KOPT-K1 (cell line): ENCODE measurements at regions not wholly inside any gene's neighbourhood (a gene's known extent, or its start where the extent isn't known, plus 50 kb on each side); places are given as distances from the start of the nearest gene placed in this dataset.
"Not testable (repeated sequence)": the region's sequence is repeated elsewhere in the genome, so short reads cannot be mapped to it uniquely, and the experiment has no call there.

ENCODE experiments used
- H3K27ac ChIP-seq: fragments of 200-600 bp; sonication (generic); 2 replicates; pipeline ENCODE4 v1.5.1; 2016; ENCODE audit warnings: antibody characterized with exemption, mild to moderate bottlenecking, low read depth, low read length; ENCODE audit not compliant: poor library complexity, severe bottlenecking
- H3K36me3 ChIP-seq: fragments of 200-600 bp; sonication (generic); 2 replicates; pipeline ENCODE4 v1.5.1; 2017; ENCODE audit warnings: antibody characterized with exemption, mild to moderate bottlenecking, low read length, moderate library complexity; ENCODE audit not compliant: insufficient read depth
- H3K9me3 ChIP-seq: fragments of 200-600 bp; sonication (generic); 2 replicates; pipeline ENCODE4 v1.5.1; 2017; ENCODE audit warnings: antibody characterized with exemption, low read length, mild to moderate bottlenecking; ENCODE audit not compliant: insufficient read depth, poor library complexity, severe bottlenecking

DNA sequence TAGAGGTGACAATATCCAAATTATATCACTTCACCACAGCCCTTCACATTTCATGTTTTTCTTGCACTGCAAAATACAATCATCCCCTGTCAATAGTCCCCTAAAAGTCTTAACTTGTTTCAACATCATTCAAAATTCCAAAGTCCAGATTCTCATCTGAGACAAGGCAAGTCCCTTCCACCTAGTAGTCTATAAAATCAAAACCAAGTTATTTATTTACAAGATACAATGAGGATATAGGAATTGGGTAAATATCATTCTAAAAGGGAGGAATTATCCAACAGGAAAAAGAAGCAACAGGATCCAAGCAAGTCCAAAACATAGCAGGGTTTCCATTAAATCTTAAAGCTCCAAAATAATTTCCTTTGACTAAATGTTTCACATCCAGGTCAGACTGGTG lies 1076.1 kb upstream of the TMEFF2 start:
- H3K27ac ChIP-seq = no peak overlapping the region
- H3K9me3 ChIP-seq = no peaks in the 10 kb centered on the region
- no peaks in the 10 kb centered on the region for H3K36me3 ChIP-seq

DNA sequence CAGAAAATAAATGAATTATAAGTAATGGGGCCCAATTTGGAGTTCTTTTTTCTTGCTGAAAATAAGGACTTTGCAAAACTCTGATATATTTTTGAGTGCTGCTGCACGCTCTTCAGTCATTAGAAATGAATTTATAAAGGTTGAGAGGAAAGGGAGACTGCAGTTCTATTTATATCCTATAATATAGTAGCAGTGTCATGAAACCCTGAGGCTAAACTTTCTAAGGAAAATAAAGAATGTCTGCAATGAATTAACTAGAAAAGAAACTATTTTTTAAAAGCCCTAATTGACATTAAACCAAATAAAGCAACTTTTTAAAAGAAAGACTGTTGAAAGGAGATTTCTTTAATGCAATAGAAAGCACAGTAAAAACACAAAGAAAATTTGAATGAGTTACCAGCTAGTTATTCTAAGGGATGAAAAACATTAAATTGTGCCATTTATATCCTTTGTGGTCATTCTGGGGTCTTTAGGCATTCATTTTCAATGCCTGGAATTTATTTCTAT lies 1072.8 kb upstream of the TMEFF2 start:
- Histone ChIP-seq H3K36me3 (no peaks in the 10 kb centered on the region), H3K27ac (no peak overlapping the region)

DNA sequence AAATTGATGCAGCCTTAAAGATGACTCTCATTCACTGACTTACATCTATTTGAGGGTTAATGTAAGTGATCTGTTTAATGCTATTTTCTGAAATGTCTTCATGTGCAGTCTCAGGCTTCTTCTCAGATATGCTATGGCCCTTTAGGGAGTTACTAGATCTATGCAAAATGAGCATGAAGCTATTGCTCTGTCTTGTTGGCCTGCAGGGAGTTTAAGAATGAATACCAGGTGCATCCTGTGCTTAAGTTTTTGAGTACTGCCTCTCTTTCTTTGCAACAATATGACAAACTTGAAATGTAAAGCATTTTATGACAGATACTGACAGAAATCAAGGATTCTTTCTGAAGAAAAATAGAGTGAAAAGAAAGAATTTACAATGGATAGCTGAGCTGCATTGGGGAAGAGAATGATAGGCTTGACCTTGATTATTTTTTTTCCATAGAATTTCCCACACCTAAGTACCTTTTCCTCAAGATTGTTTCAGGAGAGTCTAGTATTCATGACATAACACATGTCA lies 1058.3 kb upstream of the TMEFF2 start:
- no peaks in the 10 kb centered on the region for H3K9me3 ChIP-seq
- no peak overlapping the region for H3K27ac ChIP-seq
- H3K36me3 ChIP-seq = no peaks in the 10 kb centered on the region

More for the DNA sequence above, 1072.8 kb upstream of the TMEFF2 start:
- no peaks in the 10 kb centered on the region for H3K9me3 ChIP-seq

DNA sequence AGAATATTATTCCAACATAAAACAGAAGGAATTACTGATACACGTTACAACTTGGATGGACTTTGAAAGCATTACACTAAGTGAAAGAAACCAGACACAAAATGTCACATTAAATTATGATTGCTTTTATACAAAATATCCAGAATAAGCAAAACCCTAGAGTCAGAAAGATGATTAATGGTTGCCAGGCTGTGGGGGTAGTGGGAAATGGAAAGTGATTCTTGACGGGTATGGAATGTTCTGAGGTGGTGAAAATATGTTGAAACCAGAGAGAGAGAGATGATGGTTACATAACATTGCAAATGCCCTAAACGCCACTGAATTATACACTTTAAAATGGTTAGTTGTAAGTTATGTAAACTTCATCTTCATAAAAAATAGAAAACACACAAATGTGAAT lies 1057.2 kb upstream of the TMEFF2 start:
- no peaks in the 10 kb centered on the region for H3K36me3 ChIP-seq
- H3K9me3 ChIP-seq = no peaks in the 10 kb centered on the region
- H3K27ac ChIP-seq = no peak overlapping the region

DNA sequence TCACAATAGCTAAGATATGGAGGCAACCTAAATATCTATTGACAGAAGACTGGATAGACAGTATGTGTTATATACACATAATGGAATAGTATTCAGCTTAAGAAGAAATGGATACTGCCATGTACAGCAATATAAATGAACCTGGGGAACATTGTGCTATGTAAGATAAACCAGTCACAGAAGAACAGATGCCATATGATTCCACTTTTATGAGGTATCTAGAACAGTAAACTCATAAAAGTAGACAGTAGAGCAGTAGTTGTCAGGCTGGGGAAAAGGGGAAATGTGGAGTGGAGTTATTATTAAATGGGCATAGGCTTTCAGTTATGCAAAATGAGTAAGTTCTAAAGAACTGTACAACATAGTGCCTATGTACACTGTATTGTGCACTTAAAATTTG lies 1055.7 kb upstream of the TMEFF2 start:
- no peak overlapping the region for H3K27ac ChIP-seq
- H3K36me3 ChIP-seq = no peaks in the 10 kb centered on the region
- H3K9me3 ChIP-seq = no peaks in the 10 kb centered on the region

DNA sequence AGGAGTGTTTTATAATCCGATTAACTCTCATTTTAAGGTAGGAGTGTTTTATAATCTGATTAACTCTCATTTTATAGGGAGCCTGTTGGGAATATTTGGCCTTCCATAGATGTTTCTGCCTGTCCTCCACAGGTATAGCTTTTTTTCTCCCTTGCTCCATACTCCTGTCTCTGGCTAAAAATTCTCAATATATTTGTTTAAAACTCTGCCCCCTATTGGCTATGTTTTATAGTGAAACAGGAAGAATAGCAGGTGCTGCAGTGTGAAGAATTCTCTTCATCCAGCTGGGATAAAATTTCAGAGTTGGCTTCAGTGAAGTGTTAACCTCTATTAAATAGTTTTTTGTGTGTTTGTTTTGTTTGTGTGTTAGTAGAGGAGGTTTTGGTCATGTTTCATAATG lies 1046.0 kb upstream of the TMEFF2 start:
- Histone ChIP-seq H3K9me3 (no peaks in the 10 kb centered on the region), H3K36me3 (no peaks in the 10 kb centered on the region), H3K27ac (no peak overlapping the region)

DNA sequence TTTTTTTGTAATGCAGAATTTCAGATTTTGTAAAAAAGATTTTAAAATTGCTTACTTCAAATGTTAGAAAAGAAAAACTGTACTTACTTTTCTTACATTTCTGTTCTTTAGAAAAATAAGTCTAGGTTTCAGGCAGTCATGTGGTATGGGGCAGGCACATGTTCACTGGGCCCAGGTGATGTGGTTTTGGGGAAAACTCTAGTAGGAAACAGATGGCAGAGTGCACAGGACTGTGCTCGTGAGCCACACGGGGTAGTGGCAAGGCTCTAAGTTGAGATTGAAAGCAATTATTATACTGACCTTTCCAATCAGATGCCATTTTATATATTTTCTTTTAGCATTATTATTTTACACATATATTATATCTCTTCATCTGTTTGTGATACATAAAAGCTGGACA lies 1036.9 kb upstream of the TMEFF2 start:
- Histone ChIP-seq H3K27ac (no peak overlapping the region), H3K9me3 (no peaks in the 10 kb centered on the region), H3K36me3 (no peaks in the 10 kb centered on the region)

DNA sequence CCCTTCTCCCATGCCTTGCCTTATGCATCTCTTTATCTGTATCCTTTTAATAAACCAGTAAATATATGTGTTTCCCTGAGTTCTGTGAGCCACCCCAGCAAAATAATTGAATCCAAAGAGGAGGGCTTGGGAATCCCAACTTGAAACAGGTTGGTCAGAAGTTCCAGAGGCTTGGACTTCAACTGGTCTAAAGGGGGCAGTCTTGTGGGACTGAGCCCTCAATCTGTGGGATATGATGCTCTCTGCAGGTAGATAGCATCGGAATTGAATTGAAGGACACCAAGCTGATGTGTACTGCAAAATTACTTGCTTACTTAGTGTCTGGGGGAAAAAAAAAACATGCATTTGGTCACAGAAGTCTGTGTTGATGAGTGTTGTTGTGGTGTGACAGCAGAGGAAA lies 1033.5 kb upstream of the TMEFF2 start:
- H3K9me3 ChIP-seq = no peaks in the 10 kb centered on the region
- H3K27ac ChIP-seq = no peak overlapping the region
- no peaks in the 10 kb centered on the region for H3K36me3 ChIP-seq

DNA sequence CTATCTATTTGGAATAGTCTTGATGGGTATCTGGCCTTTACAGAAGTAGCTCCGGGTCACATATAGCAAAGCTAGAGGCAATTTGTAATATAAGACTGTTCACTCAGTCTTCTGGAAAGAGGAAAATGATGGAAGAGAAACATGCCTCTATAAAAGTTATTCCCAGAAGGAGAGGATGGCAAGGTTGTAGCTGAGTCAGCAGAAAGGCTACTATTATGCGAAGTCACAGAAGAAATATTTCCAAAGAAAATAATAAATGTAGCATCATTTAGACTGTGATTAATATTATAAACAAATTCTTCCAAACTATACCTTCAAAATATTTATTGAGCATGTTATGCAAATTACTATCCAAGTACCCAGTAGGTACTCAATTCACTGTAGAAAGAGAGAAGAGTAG lies 1027.7 kb upstream of the TMEFF2 start:
- Histone ChIP-seq H3K36me3 (no peaks in the 10 kb centered on the region), H3K9me3 (no peaks in the 10 kb centered on the region), H3K27ac (no peak overlapping the region)

DNA sequence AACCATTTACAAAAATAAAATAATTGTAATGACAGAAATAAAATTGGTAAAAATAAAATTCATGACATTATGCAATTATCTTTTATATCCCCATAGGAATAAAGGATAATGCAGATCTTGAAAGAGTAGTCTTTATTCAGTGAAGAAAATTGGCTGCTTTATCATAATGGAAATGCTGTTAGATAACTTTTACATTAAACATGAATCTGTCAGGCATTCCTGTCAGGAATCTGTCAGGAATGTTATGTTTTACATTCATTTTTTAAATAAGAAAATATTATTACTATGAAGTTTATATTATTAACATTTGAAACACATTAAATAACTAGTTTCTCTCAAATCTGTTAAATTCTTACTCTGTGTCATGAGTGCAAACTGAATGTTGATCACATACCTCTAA lies 1024.7 kb upstream of the TMEFF2 start:
- Histone ChIP-seq H3K27ac (no peak overlapping the region), H3K36me3 (no peaks in the 10 kb centered on the region), H3K9me3 (no peaks in the 10 kb centered on the region)

DNA sequence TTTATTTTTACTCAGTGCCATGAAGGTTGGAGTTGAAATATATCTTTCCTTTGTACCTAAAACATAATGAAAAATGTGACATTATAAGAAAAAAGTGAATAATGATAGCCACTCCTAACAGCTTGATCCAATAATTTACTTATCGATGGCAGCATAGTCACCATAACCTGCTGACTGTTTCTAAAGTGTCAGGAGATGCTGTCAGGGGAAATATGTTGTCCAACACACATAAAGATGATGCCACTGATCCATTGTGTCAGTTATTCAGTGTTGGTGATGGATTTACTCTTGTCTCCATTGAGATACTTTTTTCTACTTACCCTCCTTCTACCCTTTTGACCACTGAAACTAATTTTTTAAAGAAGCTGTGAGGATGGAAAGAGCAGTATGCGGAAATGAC lies 1006.9 kb upstream of the TMEFF2 start:
- Histone ChIP-seq H3K36me3 (no peaks in the 10 kb centered on the region), H3K27ac (no peak overlapping the region), H3K9me3 (no peaks in the 10 kb centered on the region)

DNA sequence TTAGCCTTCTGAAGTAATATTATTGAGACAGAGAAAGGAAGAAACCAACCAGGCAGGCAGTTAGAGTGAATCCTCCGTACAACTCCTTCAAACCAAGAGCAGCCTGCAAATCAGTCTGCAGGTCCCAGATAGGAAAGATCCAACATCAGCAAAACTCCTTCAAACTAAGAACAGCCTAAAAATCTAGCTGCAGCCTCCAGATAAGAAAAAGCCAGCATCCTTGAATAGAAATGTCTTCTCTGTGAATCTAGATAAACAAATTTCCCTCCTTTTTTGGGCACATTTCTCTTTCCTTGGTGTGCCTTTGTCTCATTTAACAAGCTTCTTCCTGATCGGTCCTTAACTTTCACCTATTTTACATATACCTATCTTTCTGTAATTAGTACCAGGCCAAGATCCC lies 1004.6 kb upstream of the TMEFF2 start:
- H3K9me3 ChIP-seq = no peaks in the 10 kb centered on the region
- no peaks in the 10 kb centered on the region for H3K36me3 ChIP-seq
- H3K27ac ChIP-seq = no peak overlapping the region

DNA sequence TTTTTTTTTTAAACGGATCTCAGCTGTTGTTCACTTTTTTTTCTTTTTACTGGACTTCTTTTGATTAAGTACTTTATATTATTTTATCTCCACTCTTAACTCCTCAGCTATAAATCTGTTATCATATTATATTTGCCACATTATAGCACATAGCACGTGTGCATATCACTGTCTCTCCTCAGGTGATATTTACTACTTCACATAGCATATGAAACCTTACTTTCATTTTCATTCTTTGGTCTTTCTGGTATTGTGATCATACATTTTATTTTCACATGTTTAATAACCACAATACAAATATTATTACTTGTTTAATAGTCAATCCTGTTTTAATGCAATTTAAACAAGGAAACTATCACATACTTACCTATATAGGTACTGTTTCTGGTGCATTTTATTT lies 993.1 kb upstream of the TMEFF2 start:
- no peaks in the 10 kb centered on the region for H3K9me3 ChIP-seq
- no peaks in the 10 kb centered on the region for H3K36me3 ChIP-seq
- H3K27ac ChIP-seq = no peak overlapping the region

DNA sequence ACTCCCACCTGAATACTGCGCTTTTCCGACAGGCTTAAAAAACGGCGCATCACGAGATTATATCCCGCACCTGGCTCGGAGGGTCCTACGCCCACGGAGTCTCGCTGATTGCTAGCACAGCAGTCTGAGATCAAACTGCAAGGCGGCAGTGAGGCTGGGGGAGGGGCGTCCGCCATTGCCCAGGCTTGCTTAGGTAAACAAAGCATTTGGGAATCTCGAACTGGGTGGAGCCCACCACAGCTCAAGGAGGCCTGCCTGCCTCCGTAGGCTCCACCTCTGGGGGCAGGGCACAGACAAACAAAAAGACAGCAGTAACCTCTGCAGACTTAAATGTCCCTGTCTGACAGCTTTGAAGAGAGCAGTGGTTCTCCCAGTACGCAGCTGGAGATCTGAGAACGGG lies 976.2 kb upstream of the TMEFF2 start:
- H3K36me3 ChIP-seq, H3K27ac ChIP-seq, H3K9me3 ChIP-seq: not testable (repeated sequence)

DNA sequence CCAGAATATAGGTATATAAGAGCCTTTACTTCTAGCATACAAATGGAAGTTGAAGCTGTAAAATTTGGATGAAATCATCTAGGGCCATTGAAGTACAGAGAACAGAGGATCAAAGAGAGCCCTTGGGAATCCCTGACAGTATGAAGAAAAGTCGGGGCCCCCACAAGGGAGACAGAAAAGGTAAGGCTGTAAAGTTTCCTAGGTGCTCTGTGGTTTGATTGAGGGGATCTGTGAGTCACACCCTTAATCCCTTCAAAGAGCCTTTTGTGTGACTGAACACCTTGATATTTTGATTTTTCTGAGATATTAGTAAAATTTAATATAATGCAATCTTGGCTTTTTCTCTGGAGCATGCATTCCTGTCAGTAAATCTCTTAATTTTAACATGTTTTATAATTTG lies 961.7 kb upstream of the TMEFF2 start:
- Histone ChIP-seq H3K9me3 (no peaks in the 10 kb centered on the region), H3K27ac (no peak overlapping the region), H3K36me3 (no peaks in the 10 kb centered on the region)

DNA sequence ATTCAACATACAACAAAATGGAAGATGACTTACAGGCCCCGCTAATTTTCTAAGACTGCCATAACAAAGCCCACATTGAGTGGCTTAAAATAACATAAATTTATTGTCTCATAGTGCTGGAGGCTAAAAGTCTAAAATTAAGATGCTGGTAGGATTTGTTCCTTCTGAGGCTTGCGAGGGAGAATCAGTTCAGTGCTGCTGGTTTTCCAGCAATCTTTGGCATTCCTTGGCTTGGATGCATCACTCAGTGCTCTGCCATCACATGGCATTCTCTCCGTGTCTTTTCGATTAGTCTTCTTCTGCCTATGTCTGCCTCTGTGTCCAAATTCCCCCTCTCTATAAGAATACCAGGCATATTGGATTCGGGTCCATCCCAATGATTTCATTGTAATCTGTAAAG lies 959.3 kb upstream of the TMEFF2 start:
- H3K36me3 ChIP-seq = no peaks in the 10 kb centered on the region
- H3K27ac ChIP-seq = no peak overlapping the region
- no peaks in the 10 kb centered on the region for H3K9me3 ChIP-seq

DNA sequence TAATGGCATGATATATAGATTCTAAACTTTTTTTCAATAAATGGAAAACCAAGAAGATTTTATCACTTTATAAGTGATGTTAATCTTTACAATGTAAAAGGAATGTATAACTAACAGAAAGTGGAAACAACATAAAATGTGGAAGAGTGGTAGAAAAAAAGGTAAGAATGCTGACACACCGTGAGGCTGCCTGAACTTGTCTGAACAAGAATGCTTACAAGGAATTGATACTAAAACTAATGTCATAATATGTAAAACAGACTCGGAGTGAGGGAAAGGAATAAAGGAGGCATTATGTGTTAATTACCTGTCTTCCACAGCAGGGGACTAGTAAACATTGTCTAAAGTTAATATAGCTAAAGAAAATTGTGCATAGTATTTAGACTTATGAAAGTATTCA lies 958.8 kb upstream of the TMEFF2 start:
- Histone ChIP-seq H3K9me3 (no peaks in the 10 kb centered on the region), H3K27ac (no peak overlapping the region), H3K36me3 (no peaks in the 10 kb centered on the region)
